ENCODE measurements at regions not wholly inside any gene's neighbourhood (a gene's known extent, or its start where the extent isn't known, plus 50 kb on each side); places are given as distances from the start of the nearest gene placed in this dataset.
A peak's percentile ranks its signal among the peaks of the same experiment; 100 is the strongest.

GRCh38 chr3:87082796-87083440 is 92.0 kb upstream of the VGLL3 start:
- TF ChIP-seq SP1 (IDR thresholded peaks at IDR 0.05) (no peak), CTCF (IDR thresholded peaks at IDR 0.05; ENCODE audit: low read depth, low read length, missing input control) (peak; percentile 42), TAF1 (conservative IDR thresholded peaks at IDR 0.05) (no peak), NR2F2 (IDR thresholded peaks at IDR 0.05) (no peak)
